ENCODE measurements at regions not wholly inside any gene's neighbourhood (a gene's known extent, or its start where the extent isn't known, plus 50 kb on each side); places are given as distances from the start of the nearest gene placed in this dataset.

DNA sequence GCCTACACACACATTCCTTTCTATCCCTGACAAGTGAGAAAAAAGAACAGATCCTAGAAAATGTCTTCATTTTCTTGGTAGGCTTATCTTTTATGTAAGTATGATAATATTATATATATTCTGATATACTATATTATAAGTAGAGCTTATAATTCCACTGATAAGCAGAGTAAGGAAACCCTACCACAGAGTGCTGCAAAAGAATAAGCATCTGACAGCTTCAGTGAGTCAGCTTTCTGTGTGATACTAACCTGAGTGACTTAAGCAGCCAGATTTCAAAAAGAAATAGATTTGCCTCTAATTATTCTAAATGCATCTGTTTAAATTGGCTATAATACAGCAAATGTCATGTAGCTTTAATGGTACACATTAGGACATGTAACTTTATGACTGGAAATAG is 656.0 kb downstream of the MCTP2 start (continued):
- TF ChIP-seq ZNF597 (CRISPR knock-in tag; IDR thresholded peaks at IDR 0.05): no peak
- TF ChIP-seq NFE2 (CRISPR knock-in tag; IDR thresholded peaks at IDR 0.05): no peak
- TF ChIP-seq, protein P1, sequence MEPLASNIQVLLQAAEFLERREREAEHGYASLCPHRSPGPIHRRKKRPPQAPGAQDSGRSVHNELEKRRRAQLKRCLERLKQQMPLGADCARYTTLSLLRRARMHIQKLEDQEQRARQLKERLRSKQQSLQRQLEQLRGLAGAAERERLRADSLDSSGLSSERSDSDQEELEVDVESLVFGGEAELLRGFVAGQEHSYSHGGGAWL (CRISPR knock-in tag; IDR thresholded peaks at IDR 0.05): no peak

GRCh38 chr15:94889153-94889552 is 657.8 kb downstream of the MCTP2 start:
- no peaks in the 10 kb centered on the region for H4K20me1 ChIP-seq (ENCODE audit: insufficient read depth, low read length)
- in situ Hi-C loops (cut with HindIII; ENCODE audit: extremely low pct_ligation_motif_present, low pct_unique_long_range_greater_than_20kb): no loop called here
- TF ChIP-seq IKZF5 (CRISPR knock-in tag; IDR thresholded peaks at IDR 0.05) (no peak), SALL2 (CRISPR knock-in tag; IDR thresholded peaks at IDR 0.05) (no peak), ZNF460 (CRISPR knock-in tag; IDR thresholded peaks at IDR 0.05; ENCODE audit: borderline replicate concordance) (no peak), SNRNP70 (IDR thresholded peaks at IDR 0.05; ENCODE audit: low read depth, low read length) (no peak), ATF7-NPFF (CRISPR knock-in tag; IDR thresholded peaks at IDR 0.05; ENCODE audit: low read depth) (no peak), ZBTB43 (CRISPR knock-in tag; conservative IDR thresholded peaks at IDR 0.05) (no peak), ZBTB3 (CRISPR knock-in tag; IDR thresholded peaks at IDR 0.05; ENCODE audit: borderline replicate concordance, low read depth) (no peak), ZNF329 (CRISPR knock-in tag; IDR thresholded peaks at IDR 0.05; ENCODE audit: low read depth) (no peak), STAG1 (CRISPR knock-in tag; IDR thresholded peaks at IDR 0.05) (no peak), GATAD2A (CRISPR knock-in tag; IDR thresholded peaks at IDR 0.05) (no peak), ZNF784 (CRISPR knock-in tag; IDR thresholded peaks at IDR 0.05; ENCODE audit: borderline replicate concordance) (no peak), ZSCAN25 (CRISPR knock-in tag; IDR thresholded peaks at IDR 0.05) (no peak), ZNF782 (CRISPR knock-in tag; IDR thresholded peaks at IDR 0.05; ENCODE audit: borderline replicate concordance) (no peak)
- TF ChIP-seq, protein P2, sequence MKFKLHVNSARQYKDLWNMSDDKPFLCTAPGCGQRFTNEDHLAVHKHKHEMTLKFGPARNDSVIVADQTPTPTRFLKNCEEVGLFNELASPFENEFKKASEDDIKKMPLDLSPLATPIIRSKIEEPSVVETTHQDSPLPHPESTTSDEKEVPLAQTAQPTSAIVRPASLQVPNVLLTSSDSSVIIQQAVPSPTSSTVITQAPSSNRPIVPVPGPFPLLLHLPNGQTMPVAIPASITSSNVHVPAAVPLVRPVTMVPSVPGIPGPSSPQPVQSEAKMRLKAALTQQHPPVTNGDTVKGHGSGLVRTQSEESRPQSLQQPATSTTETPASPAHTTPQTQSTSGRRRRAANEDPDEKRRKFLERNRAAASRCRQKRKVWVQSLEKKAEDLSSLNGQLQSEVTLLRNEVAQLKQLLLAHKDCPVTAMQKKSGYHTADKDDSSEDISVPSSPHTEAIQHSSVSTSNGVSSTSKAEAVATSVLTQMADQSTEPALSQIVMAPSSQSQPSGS (CRISPR knock-in tag; IDR thresholded peaks at IDR 0.05): no peak
- no peak overlapping the region for H3K9ac ChIP-seq (ENCODE audit: insufficient read depth, low read depth, low read length)
- no peak overlapping the region for H2AFZ ChIP-seq (ENCODE audit: low read length)
- CTCF ChIA-PET (ENCODE audit: low intra/inter-chr PET ratio, low total read pairs): no interaction called here
- intact Hi-C loops (cut with micrococcal nuclease; ENCODE audit: unreplicated experiment): no loop called here
- 68% methylated on average over 5 of the region's 5 CpGs for WGBS (ENCODE audit: low lambda C conversion rate)
- POLR2A ChIA-PET: no interaction called here
- H3K4me1 ChIP-seq (ENCODE audit: insufficient read depth, low read length): no peaks in the 10 kb centered on the region
- no peak for DNase-seq (ENCODE audit: low spot score)
- H3K4me2 ChIP-seq (ENCODE audit: low read depth, low read length): no peak overlapping the region
- no peak for FAIRE-seq
- H3K27me3 ChIP-seq (ENCODE audit: control insufficient read depth in 1 of 2, insufficient read depth in 2 of 2, low read length in 2 of 2): no peaks in the 10 kb centered on the region
- no TSS peak for BruUV-seq (replicated peaks)
- no peak for ATAC-seq
- H3K79me2 ChIP-seq (ENCODE audit: insufficient read depth, low read length): no peaks in the 10 kb centered on the region
- H3K4me3 ChIP-seq (replicated peaks in 1 of 3; ENCODE audit: insufficient read depth in 1 of 3, low read depth in 2 of 3, low read length in 3 of 3): no peak overlapping the region
- no peaks in the 10 kb centered on the region for H3K36me3 ChIP-seq (replicated peaks in 1 of 2; ENCODE audit: control insufficient read depth in 1 of 2, insufficient read depth in 2 of 2, low read length in 2 of 2)
- H3K27ac ChIP-seq (ENCODE audit: extremely low read length, insufficient read depth, low read length): no peak overlapping the region
- H3K9me3 ChIP-seq (ENCODE audit: low read length): peaks cover 79% of the 10 kb centered on the region
